ENCODE measurements at regions not wholly inside any gene's neighbourhood (a gene's known extent, or its start where the extent isn't known, plus 50 kb on each side); places are given as distances from the start of the nearest gene placed in this dataset.

- Histone ChIP-seq H3K27me3 (ENCODE audit: insufficient read depth, poor library complexity, severe bottlenecking) (no peaks in the 10 kb centered on the region), H3K27ac (replicated peaks) (no peak overlapping the region), H3K4me3 (replicated peaks; ENCODE audit: insufficient read depth, low read length) (no peak overlapping the region)
- no peak for DNase-seq (ENCODE audit: low read depth in 1 of 2, low spot score in 1 of 2)
- TF ChIP-seq, protein P1, sequence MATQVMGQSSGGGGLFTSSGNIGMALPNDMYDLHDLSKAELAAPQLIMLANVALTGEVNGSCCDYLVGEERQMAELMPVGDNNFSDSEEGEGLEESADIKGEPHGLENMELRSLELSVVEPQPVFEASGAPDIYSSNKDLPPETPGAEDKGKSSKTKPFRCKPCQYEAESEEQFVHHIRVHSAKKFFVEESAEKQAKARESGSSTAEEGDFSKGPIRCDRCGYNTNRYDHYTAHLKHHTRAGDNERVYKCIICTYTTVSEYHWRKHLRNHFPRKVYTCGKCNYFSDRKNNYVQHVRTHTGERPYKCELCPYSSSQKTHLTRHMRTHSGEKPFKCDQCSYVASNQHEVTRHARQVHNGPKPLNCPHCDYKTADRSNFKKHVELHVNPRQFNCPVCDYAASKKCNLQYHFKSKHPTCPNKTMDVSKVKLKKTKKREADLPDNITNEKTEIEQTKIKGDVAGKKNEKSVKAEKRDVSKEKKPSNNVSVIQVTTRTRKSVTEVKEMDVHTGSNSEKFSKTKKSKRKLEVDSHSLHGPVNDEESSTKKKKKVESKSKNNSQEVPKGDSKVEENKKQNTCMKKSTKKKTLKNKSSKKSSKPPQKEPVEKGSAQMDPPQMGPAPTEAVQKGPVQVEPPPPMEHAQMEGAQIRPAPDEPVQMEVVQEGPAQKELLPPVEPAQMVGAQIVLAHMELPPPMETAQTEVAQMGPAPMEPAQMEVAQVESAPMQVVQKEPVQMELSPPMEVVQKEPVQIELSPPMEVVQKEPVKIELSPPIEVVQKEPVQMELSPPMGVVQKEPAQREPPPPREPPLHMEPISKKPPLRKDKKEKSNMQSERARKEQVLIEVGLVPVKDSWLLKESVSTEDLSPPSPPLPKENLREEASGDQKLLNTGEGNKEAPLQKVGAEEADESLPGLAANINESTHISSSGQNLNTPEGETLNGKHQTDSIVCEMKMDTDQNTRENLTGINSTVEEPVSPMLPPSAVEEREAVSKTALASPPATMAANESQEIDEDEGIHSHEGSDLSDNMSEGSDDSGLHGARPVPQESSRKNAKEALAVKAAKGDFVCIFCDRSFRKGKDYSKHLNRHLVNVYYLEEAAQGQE (IDR thresholded peaks at IDR 0.05; ENCODE audit: insufficient replicate concordance, low read depth), result no peak
- TF ChIP-seq POLR2AphosphoS5 (IDR thresholded peaks at IDR 0.05; ENCODE audit: low read depth) (no peak), SPI1 (IDR thresholded peaks at IDR 0.05; ENCODE audit: borderline replicate concordance, low read depth) (no peak)
These were observed 511.0 kb downstream of the PRELID2 start for GRCh38 chr5:145324101-145324500.

DNA sequence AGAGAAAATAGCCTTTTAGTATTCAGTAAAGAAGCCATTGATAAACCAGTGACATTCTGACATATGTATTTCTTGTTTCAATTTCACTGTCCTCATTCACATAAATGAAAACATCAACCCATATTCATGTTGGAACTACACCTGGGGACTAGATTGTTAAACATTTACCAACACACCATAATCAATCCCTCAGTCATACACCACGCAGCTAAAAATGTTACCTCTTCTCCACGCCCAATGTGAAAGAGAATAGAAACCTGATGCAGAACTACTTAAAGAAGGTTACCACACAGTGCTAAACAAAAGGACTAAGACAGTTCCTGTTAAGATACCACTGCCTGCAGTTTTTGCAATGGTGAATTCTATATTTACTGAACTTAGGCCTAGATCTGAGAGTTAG, 518.9 kb downstream of the PRELID2 start:
- Histone ChIP-seq H3K27me3 (ENCODE audit: insufficient read depth, poor library complexity, severe bottlenecking) (no peaks in the 10 kb centered on the region), H3K27ac (replicated peaks) (no peak overlapping the region)
- TF ChIP-seq, protein P1 (IDR thresholded peaks at IDR 0.05; ENCODE audit: insufficient replicate concordance, low read depth), result no peak
- no peak for TF ChIP-seq POLR2AphosphoS5 (IDR thresholded peaks at IDR 0.05; ENCODE audit: low read depth)
- no peak for TF ChIP-seq GABPA (IDR thresholded peaks at IDR 0.05; ENCODE audit: low read depth)
- no peak for TF ChIP-seq CTCF (IDR thresholded peaks at IDR 0.05; ENCODE audit: insufficient read depth, low read length)
- no peak for TF ChIP-seq SPI1 (IDR thresholded peaks at IDR 0.05; ENCODE audit: borderline replicate concordance, low read depth)

DNA sequence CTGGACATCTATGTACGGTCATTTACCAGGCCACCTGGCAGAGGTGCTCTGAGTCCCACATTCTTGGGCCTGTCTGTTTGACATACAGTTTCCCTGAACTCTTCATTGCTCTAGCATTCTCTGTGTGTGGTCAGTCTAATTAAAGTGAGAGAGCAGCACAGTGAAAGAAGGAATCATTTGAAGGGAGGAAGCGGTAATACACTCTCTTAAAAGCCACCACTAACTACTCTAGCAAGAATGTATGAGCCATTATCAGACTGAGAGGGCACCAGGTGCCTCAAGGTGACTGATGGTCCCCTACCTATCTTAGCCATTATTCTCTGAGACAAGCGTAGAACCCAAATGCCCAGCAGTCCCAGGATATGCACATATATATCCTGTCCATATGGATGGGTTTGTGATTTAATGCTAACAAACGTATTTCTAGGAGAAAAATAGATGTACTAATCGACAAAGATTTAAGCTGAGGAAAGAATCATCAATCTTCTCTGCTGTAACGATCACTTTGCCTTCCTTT, 527.2 kb downstream of the PRELID2 start:
- DNase-seq (ENCODE audit: low read depth in 1 of 2, low spot score in 1 of 2), result no peak
- Histone ChIP-seq H3K27ac (replicated peaks) (no peak overlapping the region), H3K27me3 (ENCODE audit: insufficient read depth, poor library complexity, severe bottlenecking) (no peaks in the 10 kb centered on the region), H3K4me3 (replicated peaks; ENCODE audit: insufficient read depth, low read length) (no peak overlapping the region)
- TF ChIP-seq POLR2AphosphoS5 (IDR thresholded peaks at IDR 0.05; ENCODE audit: low read depth), result no peak
- TF ChIP-seq CTCF (IDR thresholded peaks at IDR 0.05; ENCODE audit: insufficient read depth, low read length), result no peak
- TF ChIP-seq GABPA (IDR thresholded peaks at IDR 0.05; ENCODE audit: low read depth), result no peak
- TF ChIP-seq, protein P1 (IDR thresholded peaks at IDR 0.05; ENCODE audit: insufficient replicate concordance, low read depth), result no peak
- no peak for TF ChIP-seq SPI1 (IDR thresholded peaks at IDR 0.05; ENCODE audit: borderline replicate concordance, low read depth)

More for the DNA sequence above, 518.9 kb downstream of the PRELID2 start:
- no peak for DNase-seq (ENCODE audit: low read depth in 1 of 2, low spot score in 1 of 2)
- H3K4me3 ChIP-seq (replicated peaks; ENCODE audit: insufficient read depth, low read length), result no peak overlapping the region
